Left ventricle myocardium inferior (tissue), 1 donor: ENCODE measurements at regions not wholly inside any gene's neighbourhood (a gene's known extent, or its start where the extent isn't known, plus 50 kb on each side); places are given as distances from the start of the nearest gene placed in this dataset.

Experiments used
- DNase-seq: peaks from one replicate; pipeline ENCODE4 v3.0.0-alpha.2; 2020
- H3K27ac ChIP-seq: fragments of 200-600 bp; replicated peaks from 2 replicates; pipeline ENCODE4 v1.8.0; 2021
- H3K27me3 ChIP-seq: fragments of 200-600 bp; 2 replicates; pipeline ENCODE4 v1.8.0; 2021; ENCODE audit warnings: low read depth
- H3K36me3 ChIP-seq: fragments of 200-600 bp; 2 replicates; pipeline ENCODE4 v1.8.0; 2021
- H3K4me1 ChIP-seq: fragments of 200-600 bp; 2 replicates; pipeline ENCODE4 v1.8.0; 2021
- H3K4me3 ChIP-seq: fragments of 200-600 bp; 2 replicates; pipeline ENCODE4 v1.8.0; 2021; ENCODE audit warnings: mild to moderate bottlenecking, moderate library complexity
- H3K9me3 ChIP-seq: fragments of 200-600 bp; replicated peaks from 2 replicates; pipeline ENCODE4 v1.8.0; 2021
- intact Hi-C: fragments of 100-400 bp; cut with micrococcal nuclease; formaldehyde crosslinking; loops from one replicate; pipeline ENCODE4 v1.11.0; 2022
- TF ChIP-seq, protein P1 (sequence below): fragments of 200-600 bp; IDR thresholded peaks from 2 replicates; pipeline ENCODE4 v1.8.0; 2021; ENCODE audit warnings: antibody characterized with exemption, mild to moderate bottlenecking, borderline replicate concordance
- donor health status: DM: no; HTN: yes; CAD: no; lungs with severe emphysema.

DNA sequence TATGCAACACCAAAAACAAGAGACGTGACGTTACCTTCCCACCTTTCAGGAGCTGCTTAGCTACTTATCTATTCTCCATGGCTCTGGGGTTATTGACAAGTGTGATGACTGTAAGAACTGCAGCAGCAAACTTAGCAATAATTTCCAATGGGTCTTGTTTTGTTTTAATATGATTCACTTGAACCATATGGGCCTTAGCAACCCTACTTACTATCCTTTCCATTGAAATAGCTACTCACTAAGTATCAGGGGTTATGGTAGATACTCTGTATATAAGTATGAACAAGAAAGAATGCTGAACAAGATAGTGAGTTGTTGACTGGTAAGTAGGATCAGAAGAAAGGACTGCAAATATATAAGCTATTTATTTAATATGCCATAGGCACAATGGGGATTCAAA is 69.3 kb upstream of the BBX start:
- TF ChIP-seq, protein P1, sequence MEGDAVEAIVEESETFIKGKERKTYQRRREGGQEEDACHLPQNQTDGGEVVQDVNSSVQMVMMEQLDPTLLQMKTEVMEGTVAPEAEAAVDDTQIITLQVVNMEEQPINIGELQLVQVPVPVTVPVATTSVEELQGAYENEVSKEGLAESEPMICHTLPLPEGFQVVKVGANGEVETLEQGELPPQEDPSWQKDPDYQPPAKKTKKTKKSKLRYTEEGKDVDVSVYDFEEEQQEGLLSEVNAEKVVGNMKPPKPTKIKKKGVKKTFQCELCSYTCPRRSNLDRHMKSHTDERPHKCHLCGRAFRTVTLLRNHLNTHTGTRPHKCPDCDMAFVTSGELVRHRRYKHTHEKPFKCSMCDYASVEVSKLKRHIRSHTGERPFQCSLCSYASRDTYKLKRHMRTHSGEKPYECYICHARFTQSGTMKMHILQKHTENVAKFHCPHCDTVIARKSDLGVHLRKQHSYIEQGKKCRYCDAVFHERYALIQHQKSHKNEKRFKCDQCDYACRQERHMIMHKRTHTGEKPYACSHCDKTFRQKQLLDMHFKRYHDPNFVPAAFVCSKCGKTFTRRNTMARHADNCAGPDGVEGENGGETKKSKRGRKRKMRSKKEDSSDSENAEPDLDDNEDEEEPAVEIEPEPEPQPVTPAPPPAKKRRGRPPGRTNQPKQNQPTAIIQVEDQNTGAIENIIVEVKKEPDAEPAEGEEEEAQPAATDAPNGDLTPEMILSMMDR = no peak

DNA sequence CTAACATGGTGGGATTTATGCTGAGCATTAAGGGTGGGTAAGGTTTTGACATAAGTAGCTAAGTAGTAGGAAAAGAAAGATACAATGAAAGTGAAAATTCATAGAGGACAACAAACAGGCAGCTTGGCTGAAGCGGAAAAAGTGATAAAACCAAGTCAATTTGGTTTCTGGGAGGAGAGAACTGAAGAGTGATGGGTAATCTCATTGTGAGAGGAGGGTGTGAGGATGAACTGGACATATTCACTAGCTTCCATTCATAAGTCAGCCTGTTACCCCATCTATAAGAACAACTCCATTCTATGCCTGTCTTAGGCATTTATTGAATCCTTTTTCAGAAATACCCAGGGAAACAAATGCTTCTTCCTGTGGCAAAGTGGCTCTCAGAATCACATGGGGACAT is 67.1 kb upstream of the BBX start:
- H3K9me3 ChIP-seq = no peaks in the 10 kb centered on the region
- no peak overlapping the region for H3K4me3 ChIP-seq
- no peak for DNase-seq
- no peaks in the 10 kb centered on the region for H3K36me3 ChIP-seq
- no peaks in the 10 kb centered on the region for H3K27me3 ChIP-seq
- no peak overlapping the region for H3K27ac ChIP-seq
- TF ChIP-seq, protein P1 = no peak
- intact Hi-C loops = no loop called here
- H3K4me1 ChIP-seq = no peaks in the 10 kb centered on the region

More for the DNA sequence above, 69.3 kb upstream of the BBX start:
- no peaks in the 10 kb centered on the region for H3K27me3 ChIP-seq
- no peaks in the 10 kb centered on the region for H3K36me3 ChIP-seq
- no peak overlapping the region for H3K27ac ChIP-seq
- no peaks in the 10 kb centered on the region for H3K4me1 ChIP-seq
- no peak overlapping the region for H3K4me3 ChIP-seq
- no peaks in the 10 kb centered on the region for H3K9me3 ChIP-seq
- DNase-seq = no peak
- intact Hi-C loops = no loop called here

DNA sequence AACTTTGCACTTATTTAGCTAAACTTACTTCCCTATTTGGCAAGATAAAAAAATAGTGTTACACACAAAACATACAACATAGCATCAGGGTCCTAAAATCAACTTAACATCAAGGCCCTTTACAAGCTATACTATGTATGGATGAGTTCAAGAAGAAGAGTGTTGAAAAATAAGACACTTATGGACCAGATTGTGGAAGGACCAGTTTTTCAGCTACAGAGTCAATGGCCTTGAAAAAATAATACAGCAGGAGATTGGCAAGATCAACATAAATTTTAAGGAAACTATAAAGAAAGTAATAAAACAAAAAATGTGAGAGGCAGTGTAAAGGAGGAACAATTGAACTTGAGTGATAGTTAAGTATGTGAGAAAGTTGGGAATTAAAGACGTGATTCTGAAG is 66.3 kb upstream of the BBX start:
- H3K4me3 ChIP-seq = no peak overlapping the region
- no peaks in the 10 kb centered on the region for H3K27me3 ChIP-seq
- DNase-seq = no peak
- H3K4me1 ChIP-seq = no peaks in the 10 kb centered on the region
- TF ChIP-seq, protein P1 = no peak
- H3K27ac ChIP-seq = no peak overlapping the region
- no peaks in the 10 kb centered on the region for H3K9me3 ChIP-seq
- no peaks in the 10 kb centered on the region for H3K36me3 ChIP-seq
- intact Hi-C loops = no loop called here

DNA sequence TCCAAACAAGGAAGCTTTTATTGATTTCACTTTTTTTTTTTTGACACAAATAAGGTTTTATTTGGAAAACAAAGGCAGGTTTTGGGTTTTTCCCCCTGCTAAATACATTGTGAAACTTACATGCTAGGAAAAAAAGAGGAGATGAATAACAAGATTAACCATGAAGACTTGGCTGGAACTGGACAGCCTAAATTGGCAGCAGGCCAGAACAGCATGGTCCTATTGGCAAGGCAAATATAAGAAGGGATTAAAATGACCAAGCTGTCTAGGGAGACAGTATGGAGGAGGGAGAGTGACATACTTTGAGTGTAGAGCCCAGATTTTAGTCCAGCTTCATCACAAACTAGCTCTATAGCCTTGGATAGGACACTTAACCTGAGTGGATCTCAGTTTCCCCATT is 63.9 kb upstream of the BBX start:
- no peaks in the 10 kb centered on the region for H3K36me3 ChIP-seq
- H3K4me3 ChIP-seq = no peak overlapping the region
- no peak for DNase-seq
- TF ChIP-seq, protein P1 = no peak
- H3K27ac ChIP-seq = no peak overlapping the region
- intact Hi-C loops = no loop called here
- no peaks in the 10 kb centered on the region for H3K4me1 ChIP-seq
- H3K9me3 ChIP-seq = no peaks in the 10 kb centered on the region
- no peaks in the 10 kb centered on the region for H3K27me3 ChIP-seq

DNA sequence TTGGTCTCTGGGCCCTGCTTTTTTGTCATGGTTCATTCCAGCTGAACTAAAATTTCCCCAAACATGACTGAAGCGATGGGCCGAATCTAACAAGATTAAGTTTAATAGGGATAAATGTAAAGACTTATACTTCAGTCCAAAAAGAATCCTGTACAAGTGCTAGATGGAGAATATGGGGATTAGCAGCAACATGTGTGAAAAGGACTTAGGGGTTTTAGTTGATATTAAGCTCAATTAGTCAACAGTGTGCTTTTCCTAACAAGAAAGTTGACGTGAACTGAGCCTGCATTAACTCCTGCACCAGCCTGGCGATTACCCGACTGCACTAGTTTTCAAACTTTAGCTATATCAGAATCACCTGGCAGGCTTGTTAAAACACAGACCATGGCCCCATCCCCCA is 61.0 kb upstream of the BBX start:
- no peaks in the 10 kb centered on the region for H3K27me3 ChIP-seq
- no peaks in the 10 kb centered on the region for H3K4me1 ChIP-seq
- TF ChIP-seq, protein P1 = no peak
- H3K4me3 ChIP-seq = no peak overlapping the region
- no peaks in the 10 kb centered on the region for H3K36me3 ChIP-seq
- H3K9me3 ChIP-seq = no peaks in the 10 kb centered on the region
- intact Hi-C loops = no loop called here
- no peak overlapping the region for H3K27ac ChIP-seq
- DNase-seq = no peak

DNA sequence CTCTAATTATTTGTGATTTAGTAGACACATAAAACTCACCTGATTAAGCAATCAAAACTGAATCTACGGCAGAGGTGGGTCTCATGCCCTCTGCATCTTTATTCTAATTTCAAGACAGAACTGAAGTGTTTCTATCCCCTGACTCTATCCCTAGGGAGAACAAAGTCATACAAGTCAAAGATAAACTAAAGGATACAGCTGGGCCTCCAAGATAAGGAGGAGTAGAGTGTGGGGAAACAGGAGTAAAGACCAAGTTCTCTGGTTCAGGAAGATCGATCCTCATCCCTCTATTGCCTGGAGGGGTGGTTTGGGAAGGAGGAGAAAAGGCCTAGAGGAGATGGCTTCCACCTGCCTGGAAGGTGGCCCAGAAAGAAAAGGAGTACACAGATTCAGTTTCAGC is 58.7 kb upstream of the BBX start:
- no peaks in the 10 kb centered on the region for H3K27me3 ChIP-seq
- H3K36me3 ChIP-seq = no peaks in the 10 kb centered on the region
- no peaks in the 10 kb centered on the region for H3K4me1 ChIP-seq
- no peak for DNase-seq
- intact Hi-C loops = no loop called here
- H3K27ac ChIP-seq = no peak overlapping the region
- H3K9me3 ChIP-seq = no peaks in the 10 kb centered on the region
- no peak overlapping the region for H3K4me3 ChIP-seq
- TF ChIP-seq, protein P1 = no peak
